Anterior cingulate cortex (tissue), 58 donors: ENCODE measurements at regions not wholly inside any gene's neighbourhood (a gene's known extent, or its start where the extent isn't known, plus 50 kb on each side); places are given as distances from the start of the nearest gene placed in this dataset.

ENCODE experiments used
- DNase-seq, 58 donors: peaks; one replicate each; lab custom pipeline; 2025; lab: John Stamatoyannopoulos, UW

DNA sequence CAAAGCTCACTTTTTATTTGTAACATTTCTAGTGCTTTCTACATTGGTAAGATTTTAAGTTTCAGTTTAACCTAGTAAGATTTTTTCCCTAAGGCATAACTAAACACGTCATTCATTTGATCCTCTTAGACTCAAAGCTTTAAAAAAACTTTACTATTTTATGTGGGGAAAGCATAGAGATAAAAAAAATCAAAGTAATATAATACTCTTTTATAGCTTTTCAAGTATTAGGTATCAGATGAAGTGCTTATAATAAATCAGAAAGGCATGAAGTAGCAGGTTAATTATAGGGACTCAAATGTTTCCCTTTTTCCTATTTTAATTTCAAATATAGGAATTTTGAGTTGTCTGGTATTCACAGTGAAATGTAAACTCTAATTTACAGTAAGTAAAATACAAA lies 68.0 kb upstream of the POU5F2 start:
- DNase-seq = no peak

DNA sequence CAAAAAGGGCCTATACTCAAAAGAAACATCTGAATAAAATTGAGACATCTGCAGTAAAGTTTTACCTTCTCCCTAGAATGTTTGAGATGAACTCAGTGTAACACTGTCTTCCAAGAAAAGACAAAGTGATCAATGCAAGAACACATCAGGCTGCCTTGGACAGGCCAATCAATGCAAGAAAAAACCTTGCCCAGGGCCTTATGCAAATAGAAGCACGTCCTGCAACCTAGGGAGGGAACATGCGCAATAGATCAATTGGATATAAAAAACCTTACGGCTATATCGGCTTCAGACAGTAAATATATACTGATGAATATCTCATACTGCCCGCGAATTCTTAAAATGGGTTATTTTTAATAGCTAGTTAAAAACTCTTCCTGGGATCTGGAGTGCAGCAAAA lies 66.4 kb upstream of the POU5F2 start:
- DNase-seq = no peak

DNA sequence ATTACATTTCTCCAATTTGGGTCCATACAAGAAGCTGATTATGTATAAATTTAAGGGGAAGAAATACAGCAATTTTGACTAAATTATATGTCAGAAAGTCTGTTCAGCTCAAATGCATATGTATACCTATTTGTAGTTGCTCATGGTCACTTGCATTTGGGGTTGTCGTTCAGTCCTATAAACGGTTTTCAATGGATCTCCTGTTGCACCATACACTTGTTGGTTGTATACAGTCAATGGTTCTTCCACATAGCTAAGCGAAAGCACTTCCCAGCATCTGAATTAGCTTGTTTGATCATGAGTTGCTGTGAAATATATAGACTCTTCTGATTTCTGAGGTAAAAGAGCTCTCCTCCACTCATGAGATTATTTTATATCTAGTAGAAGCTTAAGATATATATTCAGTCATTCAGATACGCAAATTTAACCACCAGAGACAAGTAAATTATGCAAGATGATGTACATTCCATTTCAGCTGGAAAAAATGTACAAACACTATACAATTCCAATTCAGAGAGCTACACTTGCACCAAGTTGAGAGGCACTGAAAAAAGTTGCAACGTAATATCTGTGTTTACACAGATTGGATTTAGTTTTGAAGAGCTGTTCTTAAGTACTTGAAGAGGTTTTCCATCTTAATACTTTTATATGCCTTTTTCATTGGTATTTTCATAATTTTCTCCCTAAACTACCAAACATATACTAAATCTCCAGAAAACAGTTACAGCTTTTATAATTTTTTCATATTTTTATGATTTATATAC lies 64.4 kb upstream of the POU5F2 start:
- DNase-seq = no peak

DNA sequence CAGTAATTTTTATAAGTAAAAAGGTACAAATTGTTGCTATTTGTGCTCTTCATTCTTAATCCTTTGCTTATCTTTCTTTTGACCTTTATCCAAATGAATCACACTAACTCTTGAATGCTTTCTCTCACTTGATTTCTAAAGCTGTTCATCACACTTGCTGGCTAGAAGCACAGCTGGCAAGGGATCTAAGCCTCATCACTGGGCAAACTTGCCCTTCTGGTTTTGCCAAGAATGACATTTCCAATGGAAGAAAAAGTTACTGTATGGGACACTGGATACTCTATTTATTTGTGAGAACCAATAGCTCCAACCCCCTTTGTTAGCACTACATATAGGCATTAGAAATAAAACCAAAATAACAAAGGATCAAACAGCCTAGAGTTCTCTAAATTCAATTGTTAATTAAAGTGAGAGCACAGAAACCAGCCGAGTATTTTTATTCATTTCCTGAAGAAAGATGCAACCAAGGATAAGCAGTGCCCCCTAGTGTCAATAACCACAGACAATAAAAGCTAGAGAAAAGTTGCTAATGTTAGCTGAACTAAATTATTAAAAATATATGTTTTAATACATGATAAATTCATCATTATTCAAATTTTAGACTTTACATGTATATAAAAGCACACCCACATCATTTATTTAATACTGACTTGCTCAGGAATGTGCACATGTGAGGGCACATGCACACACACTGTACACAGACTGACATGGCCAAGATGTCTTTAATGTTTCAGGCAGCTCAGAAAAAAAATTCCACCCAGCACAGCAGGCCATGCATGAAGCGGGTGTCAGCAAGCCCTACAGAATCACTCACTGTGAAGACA lies 59.8 kb upstream of the POU5F2 start:
- DNase-seq = peak in 8 of 58 donors; percentile 0 to 48 (median 3)

DNA sequence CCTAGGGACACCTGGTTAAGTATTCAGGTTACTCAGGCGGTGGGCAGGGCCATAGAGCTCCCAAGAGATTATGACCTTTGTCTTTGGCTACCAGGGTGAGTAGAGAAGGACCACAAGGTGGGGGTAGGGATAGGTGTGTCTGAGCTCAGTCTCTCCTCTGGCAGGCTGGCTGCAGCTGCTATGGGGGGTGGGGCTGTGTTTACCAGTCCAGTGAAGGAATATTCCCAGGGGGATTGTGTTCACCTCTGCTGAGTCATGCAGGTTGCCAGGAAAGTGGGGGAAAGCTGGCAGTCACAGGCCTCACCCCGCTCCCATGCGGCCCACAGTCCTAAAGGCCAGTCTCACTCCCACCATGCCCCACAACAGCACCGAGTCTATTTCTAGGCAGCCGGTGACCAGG lies 53.6 kb upstream of the POU5F2 start:
- DNase-seq = peak in 1 of 58 donors; percentile 2

DNA sequence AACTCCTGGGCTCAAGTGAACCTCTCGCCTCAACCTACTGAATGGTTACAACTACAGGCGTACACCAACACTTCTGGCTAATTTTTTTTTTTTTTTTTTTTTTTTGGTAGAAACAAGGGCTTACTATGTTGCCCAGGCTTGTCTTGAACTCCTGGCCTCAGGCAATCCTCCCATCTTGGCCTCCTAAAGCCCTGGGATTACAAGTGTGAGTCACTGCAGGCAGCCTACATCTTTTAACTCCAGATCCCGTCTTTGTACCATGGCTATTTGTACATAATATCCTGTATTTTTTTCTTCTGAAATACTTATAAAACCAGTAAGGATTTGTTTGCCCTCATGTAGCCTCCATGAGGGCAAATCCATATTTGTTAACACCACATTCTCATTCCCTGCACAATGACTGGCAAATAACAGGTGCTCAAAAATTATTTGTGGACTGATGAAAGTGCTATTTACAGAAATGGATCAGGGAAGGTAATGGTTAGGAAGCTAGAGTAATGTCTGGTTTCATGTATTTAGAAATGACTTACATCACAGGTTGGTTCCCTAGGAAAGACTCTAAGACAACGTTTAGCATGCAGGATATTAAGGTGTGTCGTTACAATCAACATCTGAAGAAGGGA lies 51.9 kb upstream of the POU5F2 start:
- no peak for DNase-seq

DNA sequence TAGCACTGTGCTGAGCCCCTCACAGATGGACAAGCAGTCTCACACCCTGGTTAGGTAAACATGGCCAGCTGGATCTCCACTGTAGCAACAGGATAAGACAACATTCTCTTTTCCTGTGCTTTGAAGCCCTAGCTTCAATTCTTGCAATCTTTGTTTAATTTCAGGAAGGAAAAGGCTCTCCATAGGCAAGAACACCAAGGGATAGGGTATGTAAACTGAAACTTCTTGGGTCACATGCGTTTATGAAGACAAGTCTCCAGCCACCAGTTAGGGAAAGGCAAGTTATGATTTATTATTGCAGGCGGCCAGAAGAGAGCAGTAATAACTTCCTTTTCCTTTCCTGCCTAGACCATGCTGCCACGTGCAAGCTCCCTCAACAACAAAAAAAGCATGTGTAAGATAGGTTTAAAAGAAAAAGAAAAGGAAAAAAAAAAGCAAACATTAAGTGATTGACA lies 50.1 kb upstream of the POU5F2 start:
- no peak for DNase-seq
